ENCODE measurements at regions not wholly inside any gene's neighbourhood (a gene's known extent, or its start where the extent isn't known, plus 50 kb on each side); places are given as distances from the start of the nearest gene placed in this dataset.

- TF ChIP-seq EZH2 (IDR thresholded peaks at IDR 0.05; ENCODE audit: low read length, unreplicated experiment) (no peak), CTCF (conservative IDR thresholded peaks at IDR 0.05; ENCODE audit: low read depth, low read length) (no peak), EZH2phosphoT487 (IDR thresholded peaks at IDR 0.05; ENCODE audit: borderline replicate concordance, low read length) (no peak)
These were observed 993.3 kb downstream of the BRD1 start for GRCh38 chr22:48834404-48834803.

Data from PC-3 (cell line).